HepG2 (cell line): ENCODE measurements at regions not wholly inside any gene's neighbourhood (a gene's known extent, or its start where the extent isn't known, plus 50 kb on each side); places are given as distances from the start of the nearest gene placed in this dataset.

Experiments
- POLR2G ChIP-seq: fragments of 200-400 bp; formaldehyde crosslinking; IDR thresholded peaks from 2 replicates; pipeline ENCODE4 v1.6.1; 2018; ENCODE audit warnings: mild to moderate bottlenecking, low read depth, low read length, moderate library complexity
- ZFP1 ChIP-seq: IDR thresholded peaks from 2 replicates; pipeline ENCODE4 v1.6.1; 2016
- TF ChIP-seq, protein P1 (sequence below): IDR thresholded peaks from 2 replicates; pipeline ENCODE4 v1.6.1; 2016; ENCODE audit warnings: low read depth, missing genetic modification reagents, missing compliant biosample characterization
- TF ChIP-seq, protein P2 (sequence below): IDR thresholded peaks from 2 replicates; pipeline ENCODE4 v1.4.0; 2020; ENCODE audit warnings: mild to moderate bottlenecking, missing genetic modification reagents
- TF ChIP-seq, protein P3 (sequence below): sonication (generic); formaldehyde crosslinking; IDR thresholded peaks from 2 replicates; pipeline ENCODE4 v1.4.0; 2020; ENCODE audit warnings: missing genetic modification reagents

DNA sequence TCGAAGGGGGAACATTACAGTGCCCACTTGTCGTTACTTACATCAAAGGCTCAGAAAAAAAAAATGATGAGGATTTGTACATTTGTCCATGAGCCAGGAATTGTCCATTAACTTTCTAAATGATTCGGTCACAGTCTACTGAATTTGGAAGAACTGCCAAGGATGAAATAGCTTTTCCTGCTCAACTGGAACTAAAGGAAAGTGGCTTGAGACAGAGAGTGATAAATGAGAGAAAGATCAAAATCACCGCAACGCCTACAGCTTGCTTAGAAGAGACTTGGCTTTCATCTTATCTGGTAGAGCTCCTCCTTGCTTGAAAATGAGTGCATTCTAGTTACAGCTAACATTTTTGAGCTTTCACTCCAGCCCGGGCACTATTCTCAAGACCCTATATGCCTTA is 55.5 kb upstream of the ADGRG2 start (continued):
- TF ChIP-seq, protein P1, sequence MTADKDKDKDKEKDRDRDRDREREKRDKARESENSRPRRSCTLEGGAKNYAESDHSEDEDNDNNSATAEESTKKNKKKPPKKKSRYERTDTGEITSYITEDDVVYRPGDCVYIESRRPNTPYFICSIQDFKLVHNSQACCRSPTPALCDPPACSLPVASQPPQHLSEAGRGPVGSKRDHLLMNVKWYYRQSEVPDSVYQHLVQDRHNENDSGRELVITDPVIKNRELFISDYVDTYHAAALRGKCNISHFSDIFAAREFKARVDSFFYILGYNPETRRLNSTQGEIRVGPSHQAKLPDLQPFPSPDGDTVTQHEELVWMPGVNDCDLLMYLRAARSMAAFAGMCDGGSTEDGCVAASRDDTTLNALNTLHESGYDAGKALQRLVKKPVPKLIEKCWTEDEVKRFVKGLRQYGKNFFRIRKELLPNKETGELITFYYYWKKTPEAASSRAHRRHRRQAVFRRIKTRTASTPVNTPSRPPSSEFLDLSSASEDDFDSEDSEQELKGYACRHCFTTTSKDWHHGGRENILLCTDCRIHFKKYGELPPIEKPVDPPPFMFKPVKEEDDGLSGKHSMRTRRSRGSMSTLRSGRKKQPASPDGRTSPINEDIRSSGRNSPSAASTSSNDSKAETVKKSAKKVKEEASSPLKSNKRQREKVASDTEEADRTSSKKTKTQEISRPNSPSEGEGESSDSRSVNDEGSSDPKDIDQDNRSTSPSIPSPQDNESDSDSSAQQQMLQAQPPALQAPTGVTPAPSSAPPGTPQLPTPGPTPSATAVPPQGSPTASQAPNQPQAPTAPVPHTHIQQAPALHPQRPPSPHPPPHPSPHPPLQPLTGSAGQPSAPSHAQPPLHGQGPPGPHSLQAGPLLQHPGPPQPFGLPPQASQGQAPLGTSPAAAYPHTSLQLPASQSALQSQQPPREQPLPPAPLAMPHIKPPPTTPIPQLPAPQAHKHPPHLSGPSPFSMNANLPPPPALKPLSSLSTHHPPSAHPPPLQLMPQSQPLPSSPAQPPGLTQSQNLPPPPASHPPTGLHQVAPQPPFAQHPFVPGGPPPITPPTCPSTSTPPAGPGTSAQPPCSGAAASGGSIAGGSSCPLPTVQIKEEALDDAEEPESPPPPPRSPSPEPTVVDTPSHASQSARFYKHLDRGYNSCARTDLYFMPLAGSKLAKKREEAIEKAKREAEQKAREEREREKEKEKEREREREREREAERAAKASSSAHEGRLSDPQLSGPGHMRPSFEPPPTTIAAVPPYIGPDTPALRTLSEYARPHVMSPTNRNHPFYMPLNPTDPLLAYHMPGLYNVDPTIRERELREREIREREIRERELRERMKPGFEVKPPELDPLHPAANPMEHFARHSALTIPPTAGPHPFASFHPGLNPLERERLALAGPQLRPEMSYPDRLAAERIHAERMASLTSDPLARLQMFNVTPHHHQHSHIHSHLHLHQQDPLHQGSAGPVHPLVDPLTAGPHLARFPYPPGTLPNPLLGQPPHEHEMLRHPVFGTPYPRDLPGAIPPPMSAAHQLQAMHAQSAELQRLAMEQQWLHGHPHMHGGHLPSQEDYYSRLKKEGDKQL: no peak
- TF ChIP-seq, protein P2, sequence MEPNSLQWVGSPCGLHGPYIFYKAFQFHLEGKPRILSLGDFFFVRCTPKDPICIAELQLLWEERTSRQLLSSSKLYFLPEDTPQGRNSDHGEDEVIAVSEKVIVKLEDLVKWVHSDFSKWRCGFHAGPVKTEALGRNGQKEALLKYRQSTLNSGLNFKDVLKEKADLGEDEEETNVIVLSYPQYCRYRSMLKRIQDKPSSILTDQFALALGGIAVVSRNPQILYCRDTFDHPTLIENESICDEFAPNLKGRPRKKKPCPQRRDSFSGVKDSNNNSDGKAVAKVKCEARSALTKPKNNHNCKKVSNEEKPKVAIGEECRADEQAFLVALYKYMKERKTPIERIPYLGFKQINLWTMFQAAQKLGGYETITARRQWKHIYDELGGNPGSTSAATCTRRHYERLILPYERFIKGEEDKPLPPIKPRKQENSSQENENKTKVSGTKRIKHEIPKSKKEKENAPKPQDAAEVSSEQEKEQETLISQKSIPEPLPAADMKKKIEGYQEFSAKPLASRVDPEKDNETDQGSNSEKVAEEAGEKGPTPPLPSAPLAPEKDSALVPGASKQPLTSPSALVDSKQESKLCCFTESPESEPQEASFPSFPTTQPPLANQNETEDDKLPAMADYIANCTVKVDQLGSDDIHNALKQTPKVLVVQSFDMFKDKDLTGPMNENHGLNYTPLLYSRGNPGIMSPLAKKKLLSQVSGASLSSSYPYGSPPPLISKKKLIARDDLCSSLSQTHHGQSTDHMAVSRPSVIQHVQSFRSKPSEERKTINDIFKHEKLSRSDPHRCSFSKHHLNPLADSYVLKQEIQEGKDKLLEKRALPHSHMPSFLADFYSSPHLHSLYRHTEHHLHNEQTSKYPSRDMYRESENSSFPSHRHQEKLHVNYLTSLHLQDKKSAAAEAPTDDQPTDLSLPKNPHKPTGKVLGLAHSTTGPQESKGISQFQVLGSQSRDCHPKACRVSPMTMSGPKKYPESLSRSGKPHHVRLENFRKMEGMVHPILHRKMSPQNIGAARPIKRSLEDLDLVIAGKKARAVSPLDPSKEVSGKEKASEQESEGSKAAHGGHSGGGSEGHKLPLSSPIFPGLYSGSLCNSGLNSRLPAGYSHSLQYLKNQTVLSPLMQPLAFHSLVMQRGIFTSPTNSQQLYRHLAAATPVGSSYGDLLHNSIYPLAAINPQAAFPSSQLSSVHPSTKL (CRISPR knock-in tag): no peak
- TF ChIP-seq, protein P3, sequence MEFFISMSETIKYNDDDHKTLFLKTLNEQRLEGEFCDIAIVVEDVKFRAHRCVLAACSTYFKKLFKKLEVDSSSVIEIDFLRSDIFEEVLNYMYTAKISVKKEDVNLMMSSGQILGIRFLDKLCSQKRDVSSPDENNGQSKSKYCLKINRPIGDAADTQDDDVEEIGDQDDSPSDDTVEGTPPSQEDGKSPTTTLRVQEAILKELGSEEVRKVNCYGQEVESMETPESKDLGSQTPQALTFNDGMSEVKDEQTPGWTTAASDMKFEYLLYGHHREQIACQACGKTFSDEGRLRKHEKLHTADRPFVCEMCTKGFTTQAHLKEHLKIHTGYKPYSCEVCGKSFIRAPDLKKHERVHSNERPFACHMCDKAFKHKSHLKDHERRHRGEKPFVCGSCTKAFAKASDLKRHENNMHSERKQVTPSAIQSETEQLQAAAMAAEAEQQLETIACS (CRISPR knock-in tag): no peak
- no peak for TF ChIP-seq POLR2G
- no peak for TF ChIP-seq ZFP1 (CRISPR knock-in tag)
